ENCODE measurements at regions not wholly inside any gene's neighbourhood (a gene's known extent, or its start where the extent isn't known, plus 50 kb on each side); places are given as distances from the start of the nearest gene placed in this dataset.
A peak's percentile ranks its signal among the peaks of the same experiment; 100 is the strongest.
"Not testable (repeated sequence)": the region's sequence is repeated elsewhere in the genome, so short reads cannot be mapped to it uniquely, and the experiment has no call there.

GRCh38 chr9:40361018-40361417 lies 767.5 kb downstream of the FOXD4L6 start:
- 55 to 68% (median 65%) methylated on average over 4 of the region's 4 CpGs for WGBS, 5 donors
- H3K9me3 ChIP-seq; H3K4me1 ChIP-seq; H3K27me3 ChIP-seq; H3K36me3 ChIP-seq; intact Hi-C loops (cut with DNase I; ENCODE audit: low total_unique reads); H3K27ac ChIP-seq; H3K4me3 ChIP-seq: not testable (repeated sequence)
- peak in 1 of 2 donors; percentile 14 for DNase-seq

GRCh38 chr9:40330958-40331357 lies 797.5 kb downstream of the FOXD4L6 start:
- H3K4me3 ChIP-seq; H3K27ac ChIP-seq; intact Hi-C loops (cut with DNase I; ENCODE audit: low total_unique reads); H3K27me3 ChIP-seq; H3K4me1 ChIP-seq; H3K9me3 ChIP-seq; DNase-seq; H3K36me3 ChIP-seq: not testable (repeated sequence)
- 71 to 83% (median 79%) methylated on average over 2 of the region's 2 CpGs; no CpG with 5 or more reads in 2 of the 5 donors for WGBS, 5 donors

- H3K36me3 ChIP-seq; H3K9me3 ChIP-seq; H3K4me1 ChIP-seq; DNase-seq; H3K27me3 ChIP-seq; intact Hi-C loops (cut with DNase I; ENCODE audit: low total_unique reads); H3K4me3 ChIP-seq; H3K27ac ChIP-seq: not testable (repeated sequence)
- WGBS, 5 donors: no CpG with 5 or more reads among the region's 8 CpGs
These were observed 799.6 kb downstream of the FOXD4L6 start for GRCh38 chr9:40328907-40329306.

- WGBS, 5 donors: no CpG with 5 or more reads among the region's 2 CpGs
- H3K27ac ChIP-seq; H3K36me3 ChIP-seq; H3K27me3 ChIP-seq; H3K4me3 ChIP-seq; H3K9me3 ChIP-seq; H3K4me1 ChIP-seq; DNase-seq; intact Hi-C loops (cut with DNase I; ENCODE audit: low total_unique reads): not testable (repeated sequence)
These were observed 802.3 kb downstream of the FOXD4L6 start for GRCh38 chr9:40326179-40326578.

- not testable (repeated sequence) for DNase-seq, H3K4me1 ChIP-seq
These were observed 805.8 kb downstream of the FOXD4L6 start for GRCh38 chr9:40322730-40323129.

GRCh38 chr9:40321857-40322256 lies 806.6 kb downstream of the FOXD4L6 start:
- intact Hi-C loops (cut with DNase I; ENCODE audit: low total_unique reads); H3K27ac ChIP-seq; H3K27me3 ChIP-seq; H3K4me3 ChIP-seq; H3K9me3 ChIP-seq; H3K36me3 ChIP-seq; DNase-seq; H3K4me1 ChIP-seq: not testable (repeated sequence)
- no CpG with 5 or more reads among the region's 4 CpGs for WGBS, 5 donors

More at GRCh38 chr9:40322730-40323129, 805.8 kb downstream of the FOXD4L6 start:
- H3K27me3 ChIP-seq; H3K27ac ChIP-seq; H3K4me3 ChIP-seq; H3K9me3 ChIP-seq; H3K36me3 ChIP-seq; intact Hi-C loops (cut with DNase I; ENCODE audit: low total_unique reads): not testable (repeated sequence)
- WGBS, 5 donors: 73 to 100% (median 97%) methylated on average over 2 to 3 of the region's 6 CpGs

GRCh38 chr9:40321204-40321603 lies 807.3 kb downstream of the FOXD4L6 start:
- intact Hi-C loops (cut with DNase I; ENCODE audit: low total_unique reads); DNase-seq; H3K9me3 ChIP-seq; H3K27me3 ChIP-seq; H3K4me1 ChIP-seq; H3K4me3 ChIP-seq; H3K36me3 ChIP-seq; H3K27ac ChIP-seq: not testable (repeated sequence)
- no CpG with 5 or more reads among the region's 2 CpGs for WGBS, 5 donors

- H3K9me3 ChIP-seq; H3K36me3 ChIP-seq; intact Hi-C loops (cut with DNase I; ENCODE audit: low total_unique reads); DNase-seq; H3K27me3 ChIP-seq; H3K4me3 ChIP-seq; H3K4me1 ChIP-seq; H3K27ac ChIP-seq: not testable (repeated sequence)
- no CpG with 5 or more reads among the region's 1 CpG for WGBS, 5 donors
These were observed 813.3 kb downstream of the FOXD4L6 start for GRCh38 chr9:40315215-40315614.

- WGBS, 5 donors: 74 to 96% (median 95%) methylated on average over 4 of the region's 6 CpGs; no CpG with 5 or more reads in 1 of the 5 donors
- H3K27me3 ChIP-seq; H3K36me3 ChIP-seq; H3K27ac ChIP-seq; H3K9me3 ChIP-seq; intact Hi-C loops (cut with DNase I; ENCODE audit: low total_unique reads); H3K4me1 ChIP-seq; DNase-seq; H3K4me3 ChIP-seq: not testable (repeated sequence)
These were observed 838.5 kb downstream of the FOXD4L6 start for GRCh38 chr9:40289999-40290398.

Small RNA genes lying in the stretch of these regions (small RNA-seq; reads per million reads assigned to genes)
- gene AL591471.1 (0 reads per million in 4 donors), gene BX664727.2 (0 reads per million in 4 donors)

Measured in stomach (tissue), 8 donors.